ENCODE measurements at regions not wholly inside any gene's neighbourhood (a gene's known extent, or its start where the extent isn't known, plus 50 kb on each side); places are given as distances from the start of the nearest gene placed in this dataset.

- TF ChIP-seq, protein P1, sequence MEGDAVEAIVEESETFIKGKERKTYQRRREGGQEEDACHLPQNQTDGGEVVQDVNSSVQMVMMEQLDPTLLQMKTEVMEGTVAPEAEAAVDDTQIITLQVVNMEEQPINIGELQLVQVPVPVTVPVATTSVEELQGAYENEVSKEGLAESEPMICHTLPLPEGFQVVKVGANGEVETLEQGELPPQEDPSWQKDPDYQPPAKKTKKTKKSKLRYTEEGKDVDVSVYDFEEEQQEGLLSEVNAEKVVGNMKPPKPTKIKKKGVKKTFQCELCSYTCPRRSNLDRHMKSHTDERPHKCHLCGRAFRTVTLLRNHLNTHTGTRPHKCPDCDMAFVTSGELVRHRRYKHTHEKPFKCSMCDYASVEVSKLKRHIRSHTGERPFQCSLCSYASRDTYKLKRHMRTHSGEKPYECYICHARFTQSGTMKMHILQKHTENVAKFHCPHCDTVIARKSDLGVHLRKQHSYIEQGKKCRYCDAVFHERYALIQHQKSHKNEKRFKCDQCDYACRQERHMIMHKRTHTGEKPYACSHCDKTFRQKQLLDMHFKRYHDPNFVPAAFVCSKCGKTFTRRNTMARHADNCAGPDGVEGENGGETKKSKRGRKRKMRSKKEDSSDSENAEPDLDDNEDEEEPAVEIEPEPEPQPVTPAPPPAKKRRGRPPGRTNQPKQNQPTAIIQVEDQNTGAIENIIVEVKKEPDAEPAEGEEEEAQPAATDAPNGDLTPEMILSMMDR (IDR thresholded peaks at IDR 0.05 in 8 of 11, conservative IDR thresholded peaks at IDR 0.05 in 3 of 11): no peak
- TF ChIP-seq POLR2A (IDR thresholded peaks at IDR 0.05) (no peak), POLR2AphosphoS5 (IDR thresholded peaks at IDR 0.05) (no peak)
These were observed 334.6 kb downstream of the GABRB3 start for GRCh38 chr15:26438316-26438715.
